H7 (cell line): ENCODE measurements at regions not wholly inside any gene's neighbourhood (a gene's known extent, or its start where the extent isn't known, plus 50 kb on each side); places are given as distances from the start of the nearest gene placed in this dataset.

ENCODE experiments used
- DNase-seq: peaks from one replicate; pipeline ENCODE4 v3.0.0; 2012
- H3K27me3 ChIP-seq: 2 replicates; pipeline ENCODE4 v1.6.0; 2011; ENCODE audit warnings: mild to moderate bottlenecking, low read length; ENCODE audit not compliant: control insufficient read depth, insufficient read depth
- H3K36me3 ChIP-seq: replicated peaks from 2 replicates; pipeline ENCODE4 v1.5.1; 2011; ENCODE audit warnings: low read length; ENCODE audit not compliant: control insufficient read depth, insufficient read depth
- H3K4me3 ChIP-seq: 2 replicates; pipeline ENCODE4 v1.5.1; 2011; ENCODE audit warnings: low read depth, mild to moderate bottlenecking, control low read depth, low read length, moderate library complexity; ENCODE audit not compliant: insufficient read depth

GRCh38 chr16:86083382-86084002 is 184.5 kb downstream of the IRF8 start:
- Histone ChIP-seq H3K27me3 (no peaks in the 10 kb centered on the region), H3K36me3 (no peaks in the 10 kb centered on the region), H3K4me3 (no peak overlapping the region)
- no peak for DNase-seq

- no peak for DNase-seq
- H3K27me3 ChIP-seq: no peaks in the 10 kb centered on the region
- no peak overlapping the region for H3K4me3 ChIP-seq
- no peaks in the 10 kb centered on the region for H3K36me3 ChIP-seq
Observed at GRCh38 chr16:86085161-86085611, 186.2 kb downstream of the IRF8 start.

- no peaks in the 10 kb centered on the region for H3K27me3 ChIP-seq
- H3K36me3 ChIP-seq: no peaks in the 10 kb centered on the region
- H3K4me3 ChIP-seq: no peak overlapping the region
- no peak for DNase-seq
Observed at GRCh38 chr16:86085795-86086194, 186.8 kb downstream of the IRF8 start.

GRCh38 chr16:86086471-86086870 is 187.5 kb downstream of the IRF8 start:
- Histone ChIP-seq H3K36me3 (no peaks in the 10 kb centered on the region), H3K4me3 (no peak overlapping the region), H3K27me3 (no peaks in the 10 kb centered on the region)
- no peak for DNase-seq

GRCh38 chr16:86087011-86087895 is 188.3 kb downstream of the IRF8 start:
- H3K4me3 ChIP-seq: no peak overlapping the region
- no peak for DNase-seq
- H3K36me3 ChIP-seq: no peaks in the 10 kb centered on the region
- no peaks in the 10 kb centered on the region for H3K27me3 ChIP-seq

- H3K36me3 ChIP-seq: no peaks in the 10 kb centered on the region
- H3K4me3 ChIP-seq: no peak overlapping the region
- no peak for DNase-seq
- H3K27me3 ChIP-seq: no peaks in the 10 kb centered on the region
Observed at GRCh38 chr16:86087896-86088230, 188.9 kb downstream of the IRF8 start.

GRCh38 chr16:86088287-86088686 is 189.3 kb downstream of the IRF8 start:
- DNase-seq: no peak
- Histone ChIP-seq H3K27me3 (no peaks in the 10 kb centered on the region), H3K36me3 (no peaks in the 10 kb centered on the region), H3K4me3 (no peak overlapping the region)

GRCh38 chr16:86088816-86089215 is 189.9 kb downstream of the IRF8 start:
- no peaks in the 10 kb centered on the region for H3K27me3 ChIP-seq
- H3K36me3 ChIP-seq: no peaks in the 10 kb centered on the region
- no peak for DNase-seq
- no peak overlapping the region for H3K4me3 ChIP-seq

- no peak for DNase-seq
Observed at GRCh38 chr16:86089334-86089900, 190.5 kb downstream of the IRF8 start.

GRCh38 chr16:86089991-86090390 is 191.0 kb downstream of the IRF8 start:
- no peak overlapping the region for H3K4me3 ChIP-seq
- DNase-seq: no peak
- H3K27me3 ChIP-seq: no peaks in the 10 kb centered on the region
- no peaks in the 10 kb centered on the region for H3K36me3 ChIP-seq

More at GRCh38 chr16:86089334-86089900, 190.5 kb downstream of the IRF8 start:
- H3K36me3 ChIP-seq: no peaks in the 10 kb centered on the region
- H3K27me3 ChIP-seq: no peaks in the 10 kb centered on the region
- no peak overlapping the region for H3K4me3 ChIP-seq

GRCh38 chr16:86090461-86091170 is 191.7 kb downstream of the IRF8 start:
- no peak overlapping the region for H3K4me3 ChIP-seq
- H3K27me3 ChIP-seq: no peaks in the 10 kb centered on the region
- H3K36me3 ChIP-seq: no peaks in the 10 kb centered on the region
- no peak for DNase-seq

- DNase-seq: no peak
- Histone ChIP-seq H3K27me3 (no peaks in the 10 kb centered on the region), H3K36me3 (no peaks in the 10 kb centered on the region), H3K4me3 (no peak overlapping the region)
Observed at GRCh38 chr16:86091976-86092375, 193.0 kb downstream of the IRF8 start.

GRCh38 chr16:86092586-86093480 is 193.9 kb downstream of the IRF8 start:
- Histone ChIP-seq H3K36me3 (no peaks in the 10 kb centered on the region), H3K27me3 (no peaks in the 10 kb centered on the region), H3K4me3 (no peak overlapping the region)
- DNase-seq: no peak
